GM23338 (cell line): ENCODE measurements at regions not wholly inside any gene's neighbourhood (a gene's known extent, or its start where the extent isn't known, plus 50 kb on each side); places are given as distances from the start of the nearest gene placed in this dataset.

Experiments
- ATAC-seq: fragments of 200-7000 bp; cut with Tn5 transposase; 3 replicates; pipeline ENCODE4 v1.9.1; 2020
- DNase-seq: peaks from one replicate; pipeline ENCODE4 v3.0.0-alpha.2; 2015; ENCODE audit warnings: low spot score
- H2AFZ ChIP-seq: fragments of 200-600 bp; sonication (generic); 2 replicates; pipeline ENCODE4 v1.8.0; 2016; ENCODE audit warnings: antibody characterized with exemption, mild to moderate bottlenecking, moderate library complexity
- H3F3A ChIP-seq: fragments of 200-600 bp; sonication (generic); replicated peaks from 2 replicates; pipeline ENCODE4 v1.8.0; 2017; ENCODE audit warnings: antibody characterized with exemption, mixed run types, low read depth
- H3K27ac ChIP-seq: fragments of 200-600 bp; sonication (generic); 2 replicates; pipeline ENCODE4 v1.6.1; 2016; ENCODE audit warnings: low read depth
- H3K27me3 ChIP-seq: fragments of 200-600 bp; sonication (generic); 2 replicates; pipeline ENCODE4 v1.8.0; 2016; ENCODE audit warnings: mild to moderate bottlenecking, mixed run types, moderate library complexity; ENCODE audit not compliant: insufficient read depth
- H3K36me3 ChIP-seq: fragments of 200-600 bp; sonication (generic); 2 replicates; pipeline ENCODE4 v1.8.0; 2016; ENCODE audit warnings: mild to moderate bottlenecking; ENCODE audit not compliant: insufficient read depth
- H3K4me1 ChIP-seq: fragments of 200-600 bp; sonication (generic); 2 replicates; pipeline ENCODE4 v1.8.0; 2016; ENCODE audit warnings: mild to moderate bottlenecking, moderate library complexity; ENCODE audit not compliant: insufficient read depth
- H3K4me2 ChIP-seq: fragments of 200-600 bp; sonication (generic); 2 replicates; pipeline ENCODE4 v1.7.1; 2017; ENCODE audit warnings: mixed run types
- H3K4me3 ChIP-seq: fragments of 200-600 bp; sonication (generic); 2 replicates; pipeline ENCODE4 v1.6.1; 2016; ENCODE audit warnings: mixed run types
- H3K79me2 ChIP-seq: fragments of 200-600 bp; sonication (generic); replicated peaks from 2 replicates; pipeline ENCODE4 v1.8.0; 2017; ENCODE audit warnings: mild to moderate bottlenecking; ENCODE audit not compliant: insufficient read depth
- H3K9me2 ChIP-seq: fragments of 200-600 bp; sonication (generic); 2 replicates; pipeline ENCODE4 v1.8.0; 2017; ENCODE audit not compliant: insufficient read depth
- H4K20me1 ChIP-seq: fragments of 200-600 bp; sonication (generic); replicated peaks from 2 replicates; pipeline ENCODE4 v1.8.0; 2017; ENCODE audit warnings: mild to moderate bottlenecking; ENCODE audit not compliant: insufficient read depth
- H3K27ac Mint-ChIP-seq: 2 replicates; pipeline ENCODE4 v1.8.0; 2020; ENCODE audit warnings: inconsistent platforms, mild to moderate bottlenecking, moderate library complexity, mixed read lengths
- H3K27me3 Mint-ChIP-seq: 3 replicates; pipeline ENCODE4 v1.8.0; 2022; ENCODE audit warnings: low read depth, mild to moderate bottlenecking, moderate library complexity, mixed read lengths, inconsistent platforms; ENCODE audit not compliant: insufficient read depth, poor library complexity
- H3K36me3 Mint-ChIP-seq: 3 replicates; pipeline ENCODE4 v1.8.0; 2021; ENCODE audit warnings: low read depth, mild to moderate bottlenecking, inconsistent platforms, moderate library complexity, mixed read lengths
- H3K4me1 Mint-ChIP-seq: 3 replicates; pipeline ENCODE4 v1.8.0; 2020; ENCODE audit warnings: mild to moderate bottlenecking, inconsistent platforms, mixed read lengths
- H3K4me3 Mint-ChIP-seq: 3 replicates; pipeline ENCODE4 v1.8.0; 2021; ENCODE audit warnings: moderate library complexity, mild to moderate bottlenecking, inconsistent platforms, mixed read lengths
- H3K9me3 Mint-ChIP-seq: 3 replicates; pipeline ENCODE4 v1.8.0; 2020; ENCODE audit warnings: moderate library complexity, mild to moderate bottlenecking, inconsistent platforms, mixed read lengths
- ETS1 ChIP-seq: IDR thresholded peaks from 2 replicates; pipeline ENCODE4 v1.6.1; 2016; ENCODE audit warnings: antibody characterized with exemption
- EZH2 ChIP-seq: fragments of 200-600 bp; sonication (generic); IDR thresholded peaks from one replicate; pipeline ENCODE4 v1.8.0; 2017; ENCODE audit warnings: antibody characterized with exemption, mild to moderate bottlenecking, low read depth; ENCODE audit not compliant: unreplicated experiment
- ZNF462 ChIP-seq: fragments of 250-450 bp; sonication (Bioruptor Pico); IDR thresholded peaks from 2 replicates; pipeline ENCODE4 v1.5.0; 2020; ENCODE audit warnings: mild to moderate bottlenecking, moderate library complexity
- TF ChIP-seq, protein P1 (sequence below), 2 experiments: fragments of 200-600 bp in 1 of 2; sonication (generic) in 1 of 2; conservative IDR thresholded peaks; 2 replicates each; pipeline versions ENCODE4 v1.5.1 to v1.6.1; 2016 to 2017; ENCODE audit warnings: antibody characterized with exemption in 2 of 2, low read depth in 2 of 2, mild to moderate bottlenecking in 2 of 2, moderate library complexity in 1 of 2

GRCh38 chr1:25067518-25068251 lies 137.6 kb upstream of the RUNX3 start:
- Histone ChIP-seq H3K4me3 (no peak overlapping the region), H3K79me2 (no peaks in the 10 kb centered on the region), H3K36me3 (no peaks in the 10 kb centered on the region), H3K4me1 (no peaks in the 10 kb centered on the region; the same call in 1 of the 2 replicates), H3K27ac (no peak overlapping the region), H2AFZ (no peak overlapping the region), H4K20me1 (no peaks in the 10 kb centered on the region), H3F3A (no peaks in the 10 kb centered on the region), H3K4me2 (no peak overlapping the region), H3K27me3 (no peaks in the 10 kb centered on the region), H3K9me2 (no peaks in the 10 kb centered on the region)
- Mint-ChIP-seq H3K27ac (no peak overlapping the region), H3K36me3 (no peaks in the 10 kb centered on the region), H3K4me1 (peaks cover 15% of the 10 kb centered on the region), H3K27me3 (peaks cover 11% of the 10 kb centered on the region), H3K9me3 (no peaks in the 10 kb centered on the region), H3K4me3 (no peak overlapping the region)
- DNase-seq (no peak), ATAC-seq (no peak)
- TF ChIP-seq EZH2 (no peak), ZNF462 (CRISPR knock-in tag) (no peak)

DNA sequence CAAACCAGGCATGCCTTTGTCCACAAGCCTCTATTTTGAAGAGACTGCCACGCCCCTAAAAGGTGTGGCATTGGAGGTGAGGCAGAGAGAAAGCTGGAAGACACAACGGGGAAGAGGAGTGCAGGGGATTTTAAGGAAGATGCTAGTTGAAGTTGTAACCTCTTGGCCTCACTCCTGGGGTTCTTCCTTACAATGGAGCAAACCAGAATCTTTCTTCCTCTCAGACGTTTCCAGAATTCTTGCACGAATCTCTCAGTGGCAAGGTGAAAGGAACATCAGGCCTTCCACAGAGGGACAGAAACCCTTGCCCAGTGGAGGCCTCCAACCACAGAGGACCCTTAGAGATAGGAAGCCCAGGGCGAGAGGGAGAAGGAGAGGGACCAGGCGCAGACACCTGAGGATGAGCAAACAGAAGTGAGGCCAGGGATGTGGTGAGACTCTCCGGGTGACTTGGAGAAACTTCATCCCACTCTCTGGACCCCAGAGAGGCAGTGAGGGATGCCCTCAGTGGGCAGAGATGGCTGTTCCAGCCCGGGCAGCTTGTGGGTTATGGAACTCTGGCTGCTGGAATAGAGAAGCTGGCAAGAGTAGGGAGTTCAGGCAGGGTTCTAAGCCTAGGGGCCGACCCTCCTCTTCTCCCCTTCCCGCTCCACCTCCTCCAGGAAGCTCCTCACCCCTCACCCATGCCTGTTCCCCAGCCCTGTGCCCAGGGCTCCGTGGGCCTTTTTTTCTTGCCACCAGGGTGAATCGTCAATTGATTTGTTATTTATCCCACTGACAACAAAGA lies 136.8 kb upstream of the RUNX3 start:
- Mint-ChIP-seq H3K36me3 (no peaks in the 10 kb centered on the region), H3K27me3 (peaks cover 13% of the 10 kb centered on the region), H3K27ac (no peak overlapping the region), H3K4me3 (no peak overlapping the region), H3K4me1 (peaks cover 15% of the 10 kb centered on the region), H3K9me3 (no peaks in the 10 kb centered on the region)
- H3K4me3 ChIP-seq, result no peak overlapping the region
- no peaks in the 10 kb centered on the region for H3K36me3 ChIP-seq
- H2AFZ ChIP-seq, result peak overlapping the region; percentile 20; the same call in 1 of the 2 replicates
- H3K79me2 ChIP-seq, result no peaks in the 10 kb centered on the region
- H3K27ac ChIP-seq, result no peak overlapping the region
- no peaks in the 10 kb centered on the region for H4K20me1 ChIP-seq
- TF ChIP-seq, protein P1, sequence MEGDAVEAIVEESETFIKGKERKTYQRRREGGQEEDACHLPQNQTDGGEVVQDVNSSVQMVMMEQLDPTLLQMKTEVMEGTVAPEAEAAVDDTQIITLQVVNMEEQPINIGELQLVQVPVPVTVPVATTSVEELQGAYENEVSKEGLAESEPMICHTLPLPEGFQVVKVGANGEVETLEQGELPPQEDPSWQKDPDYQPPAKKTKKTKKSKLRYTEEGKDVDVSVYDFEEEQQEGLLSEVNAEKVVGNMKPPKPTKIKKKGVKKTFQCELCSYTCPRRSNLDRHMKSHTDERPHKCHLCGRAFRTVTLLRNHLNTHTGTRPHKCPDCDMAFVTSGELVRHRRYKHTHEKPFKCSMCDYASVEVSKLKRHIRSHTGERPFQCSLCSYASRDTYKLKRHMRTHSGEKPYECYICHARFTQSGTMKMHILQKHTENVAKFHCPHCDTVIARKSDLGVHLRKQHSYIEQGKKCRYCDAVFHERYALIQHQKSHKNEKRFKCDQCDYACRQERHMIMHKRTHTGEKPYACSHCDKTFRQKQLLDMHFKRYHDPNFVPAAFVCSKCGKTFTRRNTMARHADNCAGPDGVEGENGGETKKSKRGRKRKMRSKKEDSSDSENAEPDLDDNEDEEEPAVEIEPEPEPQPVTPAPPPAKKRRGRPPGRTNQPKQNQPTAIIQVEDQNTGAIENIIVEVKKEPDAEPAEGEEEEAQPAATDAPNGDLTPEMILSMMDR (conservative IDR thresholded peaks at IDR 0.05; ENCODE audit: low read depth in 2 of 2), result no peak
- TF ChIP-seq ETS1, result no peak
- no peaks in the 10 kb centered on the region; the same call in 1 of the 2 replicates for H3K4me1 ChIP-seq
- no peak for DNase-seq
- no peak overlapping the region for H3K4me2 ChIP-seq
- no peaks in the 10 kb centered on the region for H3K9me2 ChIP-seq
- ATAC-seq, result peak; percentile 26; the same call in 2 of the 3 replicates
- no peaks in the 10 kb centered on the region for H3F3A ChIP-seq
- no peaks in the 10 kb centered on the region for H3K27me3 ChIP-seq
